ENCODE measurements at regions not wholly inside any gene's neighbourhood (a gene's known extent, or its start where the extent isn't known, plus 50 kb on each side); places are given as distances from the start of the nearest gene placed in this dataset.

DNA sequence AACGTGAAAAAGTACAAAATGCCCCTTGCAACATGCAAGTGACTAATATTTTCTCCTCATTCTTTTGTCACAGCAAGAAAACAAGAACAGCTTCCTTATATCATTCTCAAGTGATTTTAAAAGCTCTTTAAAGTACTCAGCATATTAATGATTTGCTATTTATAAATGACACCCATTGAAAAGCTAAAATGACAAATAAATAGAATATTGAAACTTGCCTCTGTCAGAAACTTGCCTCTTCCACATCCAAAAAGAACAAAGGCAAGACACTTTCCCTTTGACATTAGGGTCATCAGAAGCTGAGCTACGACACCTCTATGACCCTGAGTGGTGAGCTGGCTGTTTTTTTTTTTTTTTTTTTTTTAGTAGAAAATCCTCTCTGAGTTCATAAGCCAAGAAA is 339.6 kb upstream of the ITGA1 start:
- Mint-ChIP-seq H3K4me1 (ENCODE audit: unreplicated experiment) (peaks cover 8% of the 10 kb centered on the region), H3K4me3 (ENCODE audit: unreplicated experiment) (no peak overlapping the region), H3K27me3 (ENCODE audit: unreplicated experiment) (no peaks in the 10 kb centered on the region), H3K27ac (ENCODE audit: unreplicated experiment) (no peak overlapping the region), H3K36me3 (ENCODE audit: low read depth, unreplicated experiment) (no peaks in the 10 kb centered on the region), H3K9me3 (ENCODE audit: unreplicated experiment) (no peaks in the 10 kb centered on the region)
- TF ChIP-seq CTCF (IDR thresholded peaks at IDR 0.05; ENCODE audit: unreplicated experiment) = no peak
- no peak for DNase-seq (ENCODE audit: low spot score)

- Mint-ChIP-seq H3K36me3 (ENCODE audit: low read depth, unreplicated experiment) (no peaks in the 10 kb centered on the region), H3K4me1 (ENCODE audit: unreplicated experiment) (peaks cover 8% of the 10 kb centered on the region), H3K4me3 (ENCODE audit: unreplicated experiment) (no peak overlapping the region)
These were observed 338.2 kb upstream of the ITGA1 start for GRCh38 chr5:52449516-52449915.

DNA sequence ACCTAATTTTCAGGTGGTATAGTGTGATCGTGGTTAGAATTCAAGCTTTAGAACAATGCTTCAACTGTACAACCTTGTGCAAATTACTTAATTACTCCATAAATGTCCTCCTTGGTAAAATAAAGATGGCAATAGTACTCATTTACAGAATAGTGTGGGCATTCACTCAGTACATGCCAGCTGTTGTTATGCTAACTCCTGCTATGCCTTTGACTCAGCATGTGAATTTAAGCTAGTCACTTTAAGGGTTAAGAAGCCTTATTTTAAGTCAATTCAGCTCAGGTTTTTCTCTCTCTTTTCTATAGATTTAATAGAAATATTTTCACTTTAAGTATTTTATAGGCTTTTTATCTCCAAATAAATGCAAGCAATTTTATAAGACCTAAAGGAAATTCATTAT is 335.6 kb upstream of the ITGA1 start:
- H3K9me3 Mint-ChIP-seq (ENCODE audit: unreplicated experiment) = no peaks in the 10 kb centered on the region
- no peaks in the 10 kb centered on the region for H3K27me3 Mint-ChIP-seq (ENCODE audit: unreplicated experiment)
- peaks cover 8% of the 10 kb centered on the region for H3K4me1 Mint-ChIP-seq (ENCODE audit: unreplicated experiment)
- H3K27ac Mint-ChIP-seq (ENCODE audit: unreplicated experiment) = no peak overlapping the region
- no peak for DNase-seq (ENCODE audit: low spot score)
- TF ChIP-seq CTCF (IDR thresholded peaks at IDR 0.05; ENCODE audit: unreplicated experiment) = no peak
- H3K36me3 Mint-ChIP-seq (ENCODE audit: low read depth, unreplicated experiment) = no peaks in the 10 kb centered on the region
- no peak overlapping the region for H3K4me3 Mint-ChIP-seq (ENCODE audit: unreplicated experiment)

More at GRCh38 chr5:52449516-52449915, 338.2 kb upstream of the ITGA1 start:
- Mint-ChIP-seq H3K27ac (ENCODE audit: unreplicated experiment) (peak overlapping the region; percentile 32), H3K9me3 (ENCODE audit: unreplicated experiment) (no peaks in the 10 kb centered on the region), H3K27me3 (ENCODE audit: unreplicated experiment) (no peaks in the 10 kb centered on the region)
- TF ChIP-seq CTCF (IDR thresholded peaks at IDR 0.05; ENCODE audit: unreplicated experiment) = no peak
- DNase-seq (ENCODE audit: low spot score) = no peak

- TF ChIP-seq CTCF (IDR thresholded peaks at IDR 0.05; ENCODE audit: unreplicated experiment) = no peak
- Mint-ChIP-seq H3K4me1 (ENCODE audit: unreplicated experiment) (peaks cover 8% of the 10 kb centered on the region), H3K4me3 (ENCODE audit: unreplicated experiment) (no peak overlapping the region), H3K27ac (ENCODE audit: unreplicated experiment) (no peak overlapping the region), H3K36me3 (ENCODE audit: low read depth, unreplicated experiment) (no peaks in the 10 kb centered on the region), H3K9me3 (ENCODE audit: unreplicated experiment) (no peaks in the 10 kb centered on the region), H3K27me3 (ENCODE audit: unreplicated experiment) (no peaks in the 10 kb centered on the region)
- DNase-seq (ENCODE audit: low spot score) = no peak
These were observed 334.5 kb upstream of the ITGA1 start for GRCh38 chr5:52453176-52453575.

- Mint-ChIP-seq H3K4me1 (ENCODE audit: unreplicated experiment) (no peaks in the 10 kb centered on the region), H3K36me3 (ENCODE audit: low read depth, unreplicated experiment) (no peaks in the 10 kb centered on the region), H3K9me3 (ENCODE audit: unreplicated experiment) (no peaks in the 10 kb centered on the region), H3K4me3 (ENCODE audit: unreplicated experiment) (no peak overlapping the region), H3K27ac (ENCODE audit: unreplicated experiment) (no peak overlapping the region), H3K27me3 (ENCODE audit: unreplicated experiment) (no peaks in the 10 kb centered on the region)
- TF ChIP-seq CTCF (IDR thresholded peaks at IDR 0.05; ENCODE audit: unreplicated experiment) = no peak
- no peak for DNase-seq (ENCODE audit: low spot score)
These were observed 331.8 kb upstream of the ITGA1 start for GRCh38 chr5:52455920-52456319.

Data from endothelial cell (in vitro differentiated cells).